IPS DF 6.9 (cell line): ENCODE measurements at regions not wholly inside any gene's neighbourhood (a gene's known extent, or its start where the extent isn't known, plus 50 kb on each side); places are given as distances from the start of the nearest gene placed in this dataset.

Experiments
- DNase-seq: peaks from one replicate; pipeline ENCODE4 v3.0.0-alpha.2; 2013; ENCODE audit warnings: low read depth, low spot score
- H3K27ac ChIP-seq: one replicate; pipeline ENCODE4 v1.5.1; 2013; ENCODE audit warnings: low read length, control low read depth
- H3K27me3 ChIP-seq: 2 replicates; pipeline ENCODE4 v1.6.1; 2013; ENCODE audit warnings: mild to moderate bottlenecking, low read length; ENCODE audit not compliant: control insufficient read depth, insufficient read depth
- H3K36me3 ChIP-seq: 2 replicates; pipeline ENCODE4 v1.6.1; 2013; ENCODE audit warnings: low read length; ENCODE audit not compliant: control insufficient read depth, insufficient read depth
- H3K4me1 ChIP-seq: 2 replicates; pipeline ENCODE4 v1.6.1; 2013; ENCODE audit warnings: low read length; ENCODE audit not compliant: control insufficient read depth, insufficient read depth
- H3K4me3 ChIP-seq: 2 replicates; pipeline ENCODE4 v1.5.1; 2013; ENCODE audit warnings: mild to moderate bottlenecking, low read length
- H3K9me3 ChIP-seq: 2 replicates; pipeline ENCODE4 v1.6.1; 2013; ENCODE audit warnings: low read length, inconsistent platforms; ENCODE audit not compliant: control insufficient read depth, insufficient read depth
- WGBS: extraction: QIAGEN DNeasy Blood & Tissue Kit; methylation state at CpG from one replicate; pipeline ENCODE4 v1.1.7; 2013; ENCODE audit warnings: mixed read lengths, missing lambda C conversion rate; ENCODE audit not compliant: insufficient read length, insufficient coverage; 5-methylcytosine and 5-hydroxymethylcytosine counted together

GRCh38 chr6:150735341-150735851 lies 130.1 kb upstream of the MTHFD1L start:
- H3K4me1 ChIP-seq, result no peaks in the 10 kb centered on the region
- no peak overlapping the region for H3K4me3 ChIP-seq
- no peak overlapping the region for H3K27ac ChIP-seq
- H3K9me3 ChIP-seq, result no peaks in the 10 kb centered on the region
- no peaks in the 10 kb centered on the region for H3K36me3 ChIP-seq
- WGBS, result no CpG with 5 or more reads among the region's 3 CpGs
- no peaks in the 10 kb centered on the region for H3K27me3 ChIP-seq
- no peak for DNase-seq

DNA sequence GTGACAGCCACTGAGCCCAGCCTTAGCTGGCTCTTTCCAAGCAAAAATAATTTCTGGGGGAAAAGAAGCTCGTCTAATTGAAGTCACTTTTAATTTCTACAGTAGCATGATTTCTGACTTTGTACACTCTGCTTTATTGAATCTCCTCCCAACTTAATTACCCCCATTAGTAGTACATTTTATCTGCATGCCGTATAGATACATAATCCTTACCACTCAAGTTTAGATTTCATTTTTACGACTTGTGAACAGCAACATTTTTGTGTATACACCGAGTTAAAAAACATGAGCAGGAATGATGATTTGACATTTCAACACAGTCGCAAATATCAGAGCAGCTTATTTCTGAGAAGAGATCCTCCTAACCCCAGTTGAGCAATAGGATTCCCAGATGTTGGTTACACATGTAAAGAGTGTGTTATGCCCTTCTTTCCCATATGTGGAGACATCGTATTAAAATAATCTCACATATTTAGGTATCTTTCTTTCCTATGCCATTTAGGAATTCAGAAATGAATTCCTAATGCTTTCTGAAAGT lies 127.3 kb upstream of the MTHFD1L start:
- Histone ChIP-seq H3K9me3 (no peaks in the 10 kb centered on the region), H3K27me3 (no peaks in the 10 kb centered on the region), H3K36me3 (no peaks in the 10 kb centered on the region), H3K4me3 (no peak overlapping the region), H3K27ac (no peak overlapping the region), H3K4me1 (no peaks in the 10 kb centered on the region)
- no peak for DNase-seq
- no CpG with 5 or more reads among the region's 6 CpGs for WGBS

DNA sequence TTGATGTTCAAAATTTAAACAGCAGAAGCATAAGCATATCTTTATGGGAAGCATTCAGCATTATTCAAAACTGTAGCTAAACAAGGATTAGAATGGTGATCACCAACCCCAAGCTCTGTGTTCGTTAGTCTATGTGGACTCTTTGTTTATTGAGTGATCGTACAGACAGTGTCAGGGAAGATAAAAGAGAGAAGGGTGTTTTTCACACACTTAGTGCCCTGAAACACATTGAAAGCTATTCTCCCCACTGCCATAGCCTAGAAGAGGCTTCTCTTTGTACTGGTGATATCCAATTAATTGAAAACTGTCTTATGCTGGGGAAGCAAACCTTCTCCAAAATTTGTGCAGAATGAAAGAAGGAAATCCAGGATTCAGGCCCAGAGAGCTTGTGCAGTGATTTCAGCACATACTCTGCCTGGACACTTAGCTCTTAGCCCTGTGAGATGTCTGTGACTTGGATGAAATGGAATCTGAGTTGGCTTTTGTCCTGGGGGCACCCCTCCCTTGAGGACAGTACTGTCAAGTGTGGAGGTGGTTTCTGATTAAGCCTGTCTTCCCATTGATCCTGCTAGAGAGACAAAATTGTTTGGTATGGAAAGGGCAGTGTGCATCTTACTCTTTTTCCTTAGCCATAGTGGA lies 125.7 kb upstream of the MTHFD1L start:
- Histone ChIP-seq H3K9me3 (no peaks in the 10 kb centered on the region), H3K27ac (no peak overlapping the region), H3K27me3 (no peaks in the 10 kb centered on the region), H3K36me3 (no peaks in the 10 kb centered on the region), H3K4me3 (no peak overlapping the region), H3K4me1 (no peaks in the 10 kb centered on the region)
- WGBS, result no CpG with 5 or more reads among the region's 2 CpGs
- DNase-seq, result no peak

DNA sequence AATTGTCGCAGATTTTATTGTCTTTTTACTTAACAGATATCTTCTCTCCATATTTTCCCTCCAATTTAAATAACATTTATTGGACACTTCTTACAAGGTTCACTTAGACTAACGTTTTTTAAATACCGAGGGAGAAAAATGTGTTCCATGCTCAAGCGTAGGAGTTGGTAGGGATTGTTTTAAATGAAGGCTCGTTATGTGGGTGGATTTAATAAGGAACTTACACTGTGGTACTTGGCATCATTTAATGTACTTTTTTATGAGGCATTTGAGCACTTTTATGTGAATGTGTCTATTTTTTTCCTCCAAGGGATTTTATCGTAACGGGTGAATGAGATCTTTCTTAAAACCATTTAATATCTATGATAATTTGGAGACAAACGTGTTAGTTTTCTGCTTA lies 125.0 kb upstream of the MTHFD1L start:
- Histone ChIP-seq H3K4me1 (no peaks in the 10 kb centered on the region), H3K27ac (no peak overlapping the region), H3K27me3 (no peaks in the 10 kb centered on the region), H3K9me3 (no peaks in the 10 kb centered on the region), H3K4me3 (no peak overlapping the region), H3K36me3 (no peaks in the 10 kb centered on the region)
- WGBS, result 100% methylated on average over 4 of the region's 8 CpGs
- DNase-seq, result no peak

GRCh38 chr6:150741633-150742200 lies 123.8 kb upstream of the MTHFD1L start:
- no peaks in the 10 kb centered on the region for H3K36me3 ChIP-seq
- no CpG with 5 or more reads among the region's 6 CpGs for WGBS
- no peak overlapping the region for H3K4me3 ChIP-seq
- no peaks in the 10 kb centered on the region for H3K27me3 ChIP-seq
- H3K4me1 ChIP-seq, result no peaks in the 10 kb centered on the region
- no peaks in the 10 kb centered on the region for H3K9me3 ChIP-seq
- H3K27ac ChIP-seq, result no peak overlapping the region
- no peak for DNase-seq

- Histone ChIP-seq H3K27ac (no peak overlapping the region), H3K4me1 (no peaks in the 10 kb centered on the region), H3K27me3 (no peaks in the 10 kb centered on the region), H3K36me3 (no peaks in the 10 kb centered on the region), H3K4me3 (no peak overlapping the region), H3K9me3 (no peaks in the 10 kb centered on the region)
- WGBS, result no CpG with 5 or more reads among the region's 2 CpGs
- DNase-seq, result no peak
Measured at GRCh38 chr6:150744522-150745260, 120.8 kb upstream of the MTHFD1L start.

- no peak overlapping the region for H3K27ac ChIP-seq
- H3K4me3 ChIP-seq, result no peak overlapping the region
- no peaks in the 10 kb centered on the region for H3K27me3 ChIP-seq
- no peak for DNase-seq
- H3K4me1 ChIP-seq, result no peaks in the 10 kb centered on the region
- no peaks in the 10 kb centered on the region for H3K36me3 ChIP-seq
- no peaks in the 10 kb centered on the region for H3K9me3 ChIP-seq
- no CpG with 5 or more reads among the region's 7 CpGs for WGBS
Measured at GRCh38 chr6:150745896-150746295, 119.6 kb upstream of the MTHFD1L start.

- Histone ChIP-seq H3K4me1 (no peaks in the 10 kb centered on the region), H3K36me3 (no peaks in the 10 kb centered on the region), H3K27me3 (no peaks in the 10 kb centered on the region), H3K4me3 (no peak overlapping the region), H3K9me3 (no peaks in the 10 kb centered on the region), H3K27ac (no peak overlapping the region)
- no peak for DNase-seq
- WGBS, result no CpG with 5 or more reads among the region's 4 CpGs
Measured at GRCh38 chr6:150747155-150747554, 118.3 kb upstream of the MTHFD1L start.

DNA sequence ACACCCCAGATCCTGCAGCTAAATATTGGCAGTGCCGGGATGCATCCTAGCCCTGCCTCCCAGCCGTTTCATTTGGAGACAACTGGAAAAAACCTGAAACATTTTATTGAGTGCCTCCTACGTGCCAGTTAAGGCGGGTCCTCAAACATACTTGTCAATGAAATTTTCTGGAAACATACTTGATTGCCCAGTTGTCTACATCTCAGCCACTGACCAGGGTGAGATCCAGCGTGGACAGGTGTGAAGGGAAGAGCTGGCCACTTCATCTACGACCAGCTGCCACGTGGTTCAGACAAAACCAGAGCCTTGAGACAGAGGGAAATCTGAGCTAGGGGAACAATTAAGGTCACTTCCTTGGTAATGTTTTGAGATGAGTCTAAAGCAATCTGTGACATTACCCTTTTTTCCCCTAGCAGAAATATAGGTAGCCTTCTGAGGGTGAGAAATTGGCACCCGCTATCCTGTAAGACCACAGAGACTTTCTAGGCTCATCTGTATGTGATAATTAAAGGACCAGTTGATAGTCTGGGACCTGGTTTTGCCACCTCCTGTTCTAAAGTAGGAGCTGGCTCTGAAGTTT lies 116.3 kb upstream of the MTHFD1L start:
- no peak for DNase-seq
- Histone ChIP-seq H3K27ac (no peak overlapping the region), H3K27me3 (no peaks in the 10 kb centered on the region), H3K4me1 (no peaks in the 10 kb centered on the region), H3K4me3 (no peak overlapping the region), H3K9me3 (no peaks in the 10 kb centered on the region), H3K36me3 (no peaks in the 10 kb centered on the region)
- WGBS, result no CpG with 5 or more reads among the region's 8 CpGs

DNA sequence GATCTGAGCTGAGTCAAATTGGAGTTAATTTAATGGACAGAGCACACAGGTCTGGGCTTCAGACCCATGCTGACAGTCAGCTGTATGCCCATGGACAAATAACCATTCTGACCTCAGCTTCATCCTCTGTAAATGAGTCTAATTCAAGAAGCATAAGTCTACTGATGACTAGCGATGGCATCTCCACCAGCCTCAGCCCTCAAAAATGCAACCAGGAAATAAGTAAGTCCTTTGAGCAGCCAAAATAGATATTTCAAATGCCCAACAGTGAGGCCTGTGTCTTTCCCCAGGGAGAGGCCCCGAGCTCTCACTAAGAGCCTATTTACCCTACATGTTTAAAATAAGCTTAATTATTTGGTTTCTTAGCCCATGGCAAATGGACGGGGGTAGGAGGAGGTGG lies 114.2 kb upstream of the MTHFD1L start:
- DNase-seq, result no peak
- no CpG with 5 or more reads among the region's 3 CpGs for WGBS
- no peak overlapping the region for H3K4me3 ChIP-seq
- H3K4me1 ChIP-seq, result no peaks in the 10 kb centered on the region
- no peaks in the 10 kb centered on the region for H3K36me3 ChIP-seq
- H3K27ac ChIP-seq, result no peak overlapping the region
- no peaks in the 10 kb centered on the region for H3K9me3 ChIP-seq
- no peaks in the 10 kb centered on the region for H3K27me3 ChIP-seq
